ENCODE measurements at regions not wholly inside any gene's neighbourhood (a gene's known extent, or its start where the extent isn't known, plus 50 kb on each side); places are given as distances from the start of the nearest gene placed in this dataset.
"Not testable (repeated sequence)": the region's sequence is repeated elsewhere in the genome, so short reads cannot be mapped to it uniquely, and the experiment has no call there.

GRCh38 chr2:153532140-153532539 lies 53.6 kb upstream of the RPRM start:
- FAIRE-seq (no peak), DNase-seq (ENCODE audit: insufficient read length) (no peak)
- no peak for TF ChIP-seq TAF1 (IDR thresholded peaks at IDR 0.05; ENCODE audit: borderline replicate concordance, low read depth, low read length)
- no peak for TF ChIP-seq POLR2A (IDR thresholded peaks at IDR 0.05; ENCODE audit: low read depth, low read length)
- no peak for TF ChIP-seq POLR2AphosphoS5 (IDR thresholded peaks at IDR 0.05; ENCODE audit: low read depth, low read length)

GRCh38 chr2:153533803-153534202 lies 55.2 kb upstream of the RPRM start:
- not testable (repeated sequence) for FAIRE-seq; DNase-seq (ENCODE audit: insufficient read length)

- DNase-seq (ENCODE audit: insufficient read length); FAIRE-seq: not testable (repeated sequence)
Observed at GRCh38 chr2:153534590-153534989, 56.0 kb upstream of the RPRM start.

DNA sequence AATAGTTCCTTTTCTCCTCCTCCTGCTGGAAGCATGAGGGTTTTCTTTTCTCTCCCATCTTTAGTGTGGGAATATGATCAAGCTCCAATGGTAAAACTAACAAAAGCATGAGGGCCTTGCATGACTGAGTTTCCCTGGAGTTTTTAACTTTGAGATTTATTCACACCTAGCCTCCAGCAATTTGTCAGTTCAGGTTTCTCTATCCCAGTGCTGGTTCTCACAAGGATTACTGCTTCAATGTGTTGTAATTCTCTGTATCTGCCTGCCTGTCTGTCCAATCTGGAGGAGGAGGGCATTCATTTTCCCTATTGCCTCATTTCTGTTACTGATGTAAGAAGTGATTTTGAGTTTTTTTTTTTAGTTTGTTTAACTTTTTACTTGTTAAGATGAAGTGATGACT lies 57.6 kb upstream of the RPRM start:
- DNase-seq (ENCODE audit: insufficient read length) (no peak), FAIRE-seq (no peak)
- TF ChIP-seq POLR2A (IDR thresholded peaks at IDR 0.05; ENCODE audit: low read depth, low read length) (no peak), TAF1 (IDR thresholded peaks at IDR 0.05; ENCODE audit: borderline replicate concordance, low read depth, low read length) (no peak), POLR2AphosphoS5 (IDR thresholded peaks at IDR 0.05; ENCODE audit: low read depth, low read length) (no peak)

- DNase-seq (ENCODE audit: insufficient read length); FAIRE-seq: not testable (repeated sequence)
Observed at GRCh38 chr2:153538102-153538501, 59.5 kb upstream of the RPRM start.

DNA sequence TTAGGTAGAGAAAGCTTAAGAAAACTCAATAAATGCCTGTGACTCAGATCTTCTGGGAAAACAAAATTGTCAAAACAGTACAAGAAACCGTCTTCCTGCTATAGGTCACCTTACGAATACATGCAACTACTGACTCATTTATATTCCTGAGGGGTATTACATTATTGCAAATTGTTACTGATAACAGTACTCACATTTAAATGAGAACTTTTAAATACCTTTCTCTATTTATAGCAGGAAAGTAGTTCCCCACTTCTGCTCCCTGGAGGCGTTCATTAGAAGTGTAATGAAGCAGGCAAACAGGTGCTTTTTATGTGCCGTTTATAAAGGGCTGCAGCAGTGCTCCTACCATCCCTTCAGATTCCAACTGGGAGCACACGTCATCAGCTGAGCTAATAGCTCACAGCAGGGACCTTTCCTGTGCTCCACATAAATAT lies 65.1 kb upstream of the RPRM start:
- no peak for DNase-seq (ENCODE audit: insufficient read length)
- no peak for TF ChIP-seq POLR2AphosphoS5 (IDR thresholded peaks at IDR 0.05; ENCODE audit: low read depth, low read length)
- TF ChIP-seq POLR2A (IDR thresholded peaks at IDR 0.05; ENCODE audit: low read depth, low read length), result no peak
- TF ChIP-seq TAF1 (IDR thresholded peaks at IDR 0.05; ENCODE audit: borderline replicate concordance, low read depth, low read length), result no peak
- no peak for FAIRE-seq

DNA sequence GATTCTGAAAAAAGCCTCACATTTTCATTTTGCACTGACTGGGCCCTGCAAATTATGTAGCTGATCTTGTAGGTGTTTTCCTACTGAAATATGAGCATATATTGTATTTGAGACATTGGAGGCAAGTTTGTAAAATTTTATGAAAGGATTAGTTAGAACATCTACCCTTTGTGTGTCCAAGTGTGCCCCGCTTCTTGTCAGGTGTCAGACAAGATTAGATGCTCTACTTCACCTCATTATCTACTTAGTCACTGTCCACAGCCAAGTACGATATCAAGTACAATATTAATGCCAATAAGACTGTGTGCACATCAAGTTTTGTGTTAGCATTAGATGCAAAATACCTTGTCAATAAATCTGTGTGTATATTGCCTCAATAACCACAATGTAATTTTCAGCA lies 67.8 kb upstream of the RPRM start:
- no peak for FAIRE-seq
- no peak for TF ChIP-seq TAF1 (IDR thresholded peaks at IDR 0.05; ENCODE audit: borderline replicate concordance, low read depth, low read length)
- DNase-seq (ENCODE audit: insufficient read length), result no peak

GRCh38 chr2:153548536-153548935 lies 70.0 kb upstream of the RPRM start:
- TF ChIP-seq POLR2A (IDR thresholded peaks at IDR 0.05; ENCODE audit: low read depth, low read length) (no peak), POLR2AphosphoS5 (IDR thresholded peaks at IDR 0.05; ENCODE audit: low read depth, low read length) (no peak), TAF1 (IDR thresholded peaks at IDR 0.05; ENCODE audit: borderline replicate concordance, low read depth, low read length) (no peak)
- FAIRE-seq (no peak), DNase-seq (ENCODE audit: insufficient read length) (no peak)

DNA sequence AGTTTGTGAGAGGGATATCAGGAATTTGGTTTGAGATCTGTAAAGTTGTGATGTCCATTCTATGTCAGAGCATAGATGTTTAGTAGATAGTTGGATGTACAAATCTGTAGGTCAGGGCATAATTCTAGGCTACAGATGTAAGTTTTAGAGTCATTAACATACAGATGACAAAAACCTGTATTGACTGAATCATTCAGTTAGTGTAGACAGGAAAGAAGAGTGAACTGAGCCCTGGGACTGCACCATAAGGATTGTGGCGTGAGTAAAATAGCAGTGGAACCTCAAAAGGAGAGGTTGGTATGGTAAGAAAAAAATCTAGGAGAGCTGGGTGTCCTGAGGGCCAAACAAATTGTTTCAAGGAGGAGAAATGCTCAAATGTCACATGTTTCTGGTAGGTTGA lies 73.1 kb upstream of the RPRM start:
- TF ChIP-seq POLR2AphosphoS5 (IDR thresholded peaks at IDR 0.05; ENCODE audit: low read depth, low read length) (no peak), TAF1 (IDR thresholded peaks at IDR 0.05; ENCODE audit: borderline replicate concordance, low read depth, low read length) (no peak), POLR2A (IDR thresholded peaks at IDR 0.05; ENCODE audit: low read depth, low read length) (no peak)
- FAIRE-seq (no peak), DNase-seq (ENCODE audit: insufficient read length) (no peak)

- TF ChIP-seq POLR2AphosphoS5 (IDR thresholded peaks at IDR 0.05; ENCODE audit: low read depth, low read length) (no peak), TAF1 (IDR thresholded peaks at IDR 0.05; ENCODE audit: borderline replicate concordance, low read depth, low read length) (no peak), POLR2A (IDR thresholded peaks at IDR 0.05; ENCODE audit: low read depth, low read length) (no peak)
- peak; percentile 33 for FAIRE-seq
- DNase-seq (ENCODE audit: insufficient read length), result no peak
Observed at GRCh38 chr2:153557211-153557610, 78.6 kb upstream of the RPRM start.

- TF ChIP-seq TAF1 (IDR thresholded peaks at IDR 0.05; ENCODE audit: borderline replicate concordance, low read depth, low read length), result no peak
- no peak for TF ChIP-seq POLR2A (IDR thresholded peaks at IDR 0.05; ENCODE audit: low read depth, low read length)
- TF ChIP-seq POLR2AphosphoS5 (IDR thresholded peaks at IDR 0.05; ENCODE audit: low read depth, low read length), result no peak
- DNase-seq (ENCODE audit: insufficient read length) (no peak), FAIRE-seq (no peak)
Observed at GRCh38 chr2:153557714-153558113, 79.2 kb upstream of the RPRM start.

DNA sequence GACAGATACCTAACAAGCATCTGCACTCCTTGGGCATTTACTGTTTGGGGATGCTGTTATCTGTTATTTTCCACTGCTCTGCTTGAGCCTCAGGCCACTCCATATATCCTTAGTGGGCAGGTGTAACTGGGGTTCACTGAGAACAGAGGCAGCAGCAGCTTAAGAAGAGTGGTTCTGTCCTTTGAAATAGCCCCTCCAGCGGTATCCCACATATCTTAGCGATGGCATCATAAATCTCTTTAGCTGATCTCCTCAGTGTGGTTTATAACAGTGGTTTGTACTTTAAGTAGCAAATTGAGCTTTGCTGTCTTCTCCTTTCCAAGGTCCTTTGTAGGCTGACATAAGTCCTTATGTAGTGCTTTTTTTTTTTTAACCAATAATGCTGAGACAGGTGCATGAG lies 79.7 kb upstream of the RPRM start:
- DNase-seq (ENCODE audit: insufficient read length) (no peak), FAIRE-seq (no peak)
- TF ChIP-seq TAF1 (IDR thresholded peaks at IDR 0.05; ENCODE audit: borderline replicate concordance, low read depth, low read length) (no peak), POLR2AphosphoS5 (IDR thresholded peaks at IDR 0.05; ENCODE audit: low read depth, low read length) (no peak), POLR2A (IDR thresholded peaks at IDR 0.05; ENCODE audit: low read depth, low read length) (no peak)

DNA sequence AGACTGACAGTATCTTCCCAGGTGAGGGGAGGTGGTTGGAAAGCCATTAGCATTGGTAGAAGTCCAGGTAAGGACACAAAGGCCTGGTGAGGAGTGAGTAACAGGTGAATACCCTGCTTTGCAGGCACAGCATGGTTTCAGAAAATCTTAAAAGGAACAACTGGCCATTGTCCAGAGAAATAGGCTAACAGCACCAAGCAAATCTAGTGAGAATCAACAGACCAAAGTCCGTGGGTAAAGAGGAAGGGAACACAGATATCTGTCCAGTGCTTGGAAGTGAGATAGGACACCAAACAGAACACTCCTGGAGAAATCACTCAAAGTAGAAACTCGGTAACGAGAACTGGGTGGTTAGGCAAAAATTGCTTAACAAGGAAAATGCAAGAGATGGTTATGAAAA lies 88.8 kb upstream of the RPRM start:
- no peak for DNase-seq (ENCODE audit: insufficient read length)
- FAIRE-seq, result no peak

DNA sequence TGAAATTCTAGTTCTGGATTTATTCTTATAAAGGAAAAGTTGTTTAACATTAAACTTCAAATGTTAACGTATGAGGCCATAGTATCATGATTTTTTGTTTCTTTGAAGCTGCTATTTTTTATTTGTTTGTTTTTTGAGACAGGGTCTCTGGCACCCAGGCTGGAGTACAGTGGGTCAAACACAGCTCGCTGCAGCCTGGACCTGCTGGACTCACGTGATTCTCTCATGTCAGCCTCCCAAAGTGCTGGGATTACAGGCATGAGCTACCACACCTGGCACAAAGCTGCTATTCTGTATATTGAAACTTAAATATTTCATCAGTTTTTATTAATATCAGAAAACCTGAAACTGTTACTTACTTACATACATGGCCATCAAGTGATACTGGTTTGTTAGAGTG lies 89.5 kb upstream of the RPRM start:
- DNase-seq (ENCODE audit: insufficient read length) (no peak), FAIRE-seq (no peak)
- TF ChIP-seq POLR2AphosphoS5 (IDR thresholded peaks at IDR 0.05; ENCODE audit: low read depth, low read length) (no peak), TAF1 (IDR thresholded peaks at IDR 0.05; ENCODE audit: borderline replicate concordance, low read depth, low read length) (no peak), POLR2A (IDR thresholded peaks at IDR 0.05; ENCODE audit: low read depth, low read length) (no peak)

More for the DNA sequence above, 88.8 kb upstream of the RPRM start:
- no peak for TF ChIP-seq POLR2A (IDR thresholded peaks at IDR 0.05; ENCODE audit: low read depth, low read length)
- TF ChIP-seq TAF1 (IDR thresholded peaks at IDR 0.05; ENCODE audit: borderline replicate concordance, low read depth, low read length), result no peak
- TF ChIP-seq POLR2AphosphoS5 (IDR thresholded peaks at IDR 0.05; ENCODE audit: low read depth, low read length), result no peak
